ENCODE measurements at regions not wholly inside any gene's neighbourhood (a gene's known extent, or its start where the extent isn't known, plus 50 kb on each side); places are given as distances from the start of the nearest gene placed in this dataset.
"Not testable (repeated sequence)": the region's sequence is repeated elsewhere in the genome, so short reads cannot be mapped to it uniquely, and the experiment has no call there.

DNA sequence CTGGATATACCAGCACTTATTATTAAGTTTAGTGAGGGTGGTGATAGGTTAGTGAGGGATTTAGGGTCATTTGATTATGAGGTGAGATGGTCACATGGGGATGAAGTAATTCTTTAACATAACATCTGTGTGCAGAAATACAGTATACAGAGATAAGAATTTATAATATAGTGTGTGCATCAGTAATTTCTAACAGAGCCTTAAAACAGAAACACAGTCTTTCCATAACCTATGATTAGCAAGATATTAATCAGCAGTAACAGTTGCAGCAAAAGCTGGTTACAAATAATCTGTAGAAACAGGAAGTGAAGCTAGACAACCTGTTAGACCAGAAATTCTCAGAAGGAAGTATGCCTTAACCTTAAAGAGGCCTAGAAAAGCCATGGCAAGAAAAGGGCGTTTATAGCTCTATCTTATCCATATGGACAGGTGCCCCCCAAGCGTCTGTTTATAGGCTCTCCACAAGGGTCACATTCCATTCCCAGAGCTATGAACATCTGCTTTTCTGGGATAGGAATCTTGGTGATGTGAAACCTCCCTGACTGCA lies 112.5 kb upstream of the WSB1 start:
- H3K9me3 ChIP-seq; POLR2A ChIA-PET; ATAC-seq (replicated peaks in 1 of 4); H3K27me3 ChIP-seq (replicated peaks in 1 of 2; ENCODE audit: control insufficient read depth in 2 of 2, extremely low read depth in 1 of 2, insufficient read depth in 2 of 2, low read length in 1 of 2); H3K27me3 Mint-ChIP-seq; H3K4me1 ChIP-seq (ENCODE audit: control insufficient read depth in 1 of 2, extremely low read depth in 1 of 2, insufficient read depth in 2 of 2, low read length in 2 of 2); H3K27ac Mint-ChIP-seq; H3K36me3 Mint-ChIP-seq; H3K36me3 ChIP-seq (ENCODE audit: control insufficient read depth in 2 of 2, extremely low read depth in 1 of 2, insufficient read depth in 1 of 2, low read length in 1 of 2); H3K4me3 ChIP-seq (ENCODE audit: control insufficient read depth in 1 of 2, extremely low read depth in 1 of 2, low read length in 1 of 2); H3K4me3 Mint-ChIP-seq; H3K4me1 Mint-ChIP-seq; DNase-seq; CTCF ChIA-PET; H3K27ac ChIP-seq (ENCODE audit: low read length): not testable (repeated sequence)
- WGBS (ENCODE audit: insufficient coverage), result no CpG with 5 or more reads among the region's 2 CpGs
- H3K9me3 Mint-ChIP-seq, result peaks cover 5 to 14% (median 10%) of the 10 kb centered on the region in 3 donors

DNA sequence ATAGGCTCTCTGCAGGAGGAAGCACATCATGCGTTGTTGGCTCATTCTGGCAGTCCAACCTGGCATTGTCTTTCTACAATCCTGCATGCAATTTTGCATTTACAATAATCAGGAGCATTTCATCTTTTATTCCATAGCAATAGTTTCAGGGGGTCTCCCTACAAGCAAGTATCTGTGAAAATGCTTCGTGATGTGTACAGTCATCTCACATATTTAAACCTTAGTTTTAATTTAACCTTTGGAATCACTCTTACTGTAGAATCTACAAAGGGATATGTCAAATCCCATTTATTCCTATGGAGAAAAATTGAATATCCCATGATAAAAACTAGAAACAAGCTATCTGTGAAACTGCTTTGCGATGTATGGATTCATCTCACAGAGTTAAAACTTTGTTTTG lies 112.0 kb upstream of the WSB1 start:
- H3K27ac Mint-ChIP-seq, result no peak overlapping the region
- peaks cover 0 to 6% (median 0%) of the 10 kb centered on the region in 3 donors for H3K4me1 Mint-ChIP-seq
- Histone ChIP-seq H3K27ac (ENCODE audit: low read length) (no peak overlapping the region), H3K36me3 (ENCODE audit: control insufficient read depth in 2 of 2, extremely low read depth in 1 of 2, insufficient read depth in 1 of 2, low read length in 1 of 2) (no peaks in the 10 kb centered on the region), H3K4me3 (ENCODE audit: control insufficient read depth in 1 of 2, extremely low read depth in 1 of 2, low read length in 1 of 2) (no peak overlapping the region), H3K4me1 (ENCODE audit: control insufficient read depth in 1 of 2, extremely low read depth in 1 of 2, insufficient read depth in 2 of 2, low read length in 2 of 2) (no peaks in the 10 kb centered on the region), H3K9me3 (no peaks in the 10 kb centered on the region), H3K27me3 (replicated peaks in 1 of 2; ENCODE audit: control insufficient read depth in 2 of 2, extremely low read depth in 1 of 2, insufficient read depth in 2 of 2, low read length in 1 of 2) (no peaks in the 10 kb centered on the region)
- H3K27me3 Mint-ChIP-seq, result peaks cover 0 to 3% of the 10 kb centered on the region in 2 donors
- 100% methylated on average over 1 of the region's 3 CpGs for WGBS (ENCODE audit: insufficient coverage)
- H3K9me3 Mint-ChIP-seq, result peaks cover 5 to 14% (median 10%) of the 10 kb centered on the region in 3 donors
- H3K36me3 Mint-ChIP-seq, result peaks cover 9% of the 10 kb centered on the region
- DNase-seq (no peak), ATAC-seq (replicated peaks in 1 of 4) (no peak)
- ChIA-PET CTCF (no interaction called here), POLR2A (no interaction called here)
- H3K4me3 Mint-ChIP-seq, result no peak overlapping the region

DNA sequence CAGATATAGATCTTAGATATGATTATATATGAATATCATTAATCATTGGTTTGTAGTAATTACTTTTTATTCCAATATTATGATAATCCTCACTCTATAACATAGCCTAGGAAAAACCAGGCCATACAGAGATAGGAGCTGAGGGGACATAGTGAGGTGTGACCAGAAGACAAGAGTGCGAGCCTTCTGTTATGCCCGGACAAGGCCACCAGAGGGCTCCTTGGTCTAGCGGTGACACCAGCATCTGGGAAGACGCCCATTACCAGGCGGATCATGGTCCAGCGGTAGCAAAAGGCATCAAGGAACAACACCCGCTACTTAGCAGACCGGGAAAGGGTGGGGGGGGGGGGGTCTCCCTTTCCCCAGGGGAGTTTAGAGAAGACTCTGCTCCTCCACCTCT lies 96.4 kb upstream of the WSB1 start:
- H3K27ac Mint-ChIP-seq; H3K9me3 ChIP-seq; H3K4me3 Mint-ChIP-seq; POLR2A ChIA-PET; DNase-seq; H3K27me3 Mint-ChIP-seq; H3K36me3 ChIP-seq (ENCODE audit: control insufficient read depth in 2 of 2, extremely low read depth in 1 of 2, insufficient read depth in 1 of 2, low read length in 1 of 2); H3K27ac ChIP-seq (ENCODE audit: low read length); H3K27me3 ChIP-seq (replicated peaks in 1 of 2; ENCODE audit: control insufficient read depth in 2 of 2, extremely low read depth in 1 of 2, insufficient read depth in 2 of 2, low read length in 1 of 2); H3K4me3 ChIP-seq (ENCODE audit: control insufficient read depth in 1 of 2, extremely low read depth in 1 of 2, low read length in 1 of 2); H3K36me3 Mint-ChIP-seq; H3K9me3 Mint-ChIP-seq; H3K4me1 Mint-ChIP-seq; CTCF ChIA-PET; H3K4me1 ChIP-seq (ENCODE audit: control insufficient read depth in 1 of 2, extremely low read depth in 1 of 2, insufficient read depth in 2 of 2, low read length in 2 of 2); ATAC-seq (replicated peaks in 1 of 4): not testable (repeated sequence)
- no CpG with 5 or more reads among the region's 8 CpGs for WGBS (ENCODE audit: insufficient coverage)

DNA sequence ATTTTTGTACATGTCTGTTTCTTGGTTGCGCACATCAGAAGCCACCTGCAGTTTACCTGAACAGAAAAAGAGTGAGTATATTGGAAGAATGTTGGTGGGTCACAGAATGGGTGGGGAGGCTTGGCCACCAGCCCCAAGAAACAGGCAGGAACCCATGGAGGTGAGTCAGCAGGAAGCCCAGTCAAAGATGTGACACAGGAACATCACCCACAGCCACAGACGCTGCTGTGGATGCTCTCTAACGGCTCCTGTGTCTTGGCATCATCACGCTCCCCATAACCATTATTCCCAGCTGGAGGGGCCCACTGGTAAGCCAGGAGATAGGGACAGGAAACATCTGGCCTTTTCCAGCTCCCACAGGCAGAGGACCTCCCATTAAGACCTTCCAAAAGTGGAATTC lies 94.0 kb upstream of the WSB1 start:
- ATAC-seq (replicated peaks in 1 of 4) (no peak), DNase-seq (no peak)
- ChIA-PET CTCF (interaction anchor here in 1 of 2 donors (0.6 kb wide), 1 partner anchor 85 kb away, joined by 3 read pairs; no protein-coding TSS in a partner anchor), POLR2A (no interaction called here)
- WGBS (ENCODE audit: insufficient coverage), result 25% methylated on average over 3 of the region's 4 CpGs
- H3K36me3 Mint-ChIP-seq, result no peaks in the 10 kb centered on the region
- Histone ChIP-seq H3K27ac (ENCODE audit: low read length) (no peak overlapping the region), H3K4me1 (ENCODE audit: control insufficient read depth in 1 of 2, extremely low read depth in 1 of 2, insufficient read depth in 2 of 2, low read length in 2 of 2) (peaks cover 0 to 4% of the 10 kb centered on the region in 2 experiments), H3K9me3 (no peaks in the 10 kb centered on the region), H3K4me3 (ENCODE audit: control insufficient read depth in 1 of 2, extremely low read depth in 1 of 2, low read length in 1 of 2) (no peak overlapping the region), H3K36me3 (ENCODE audit: control insufficient read depth in 2 of 2, extremely low read depth in 1 of 2, insufficient read depth in 1 of 2, low read length in 1 of 2) (no peaks in the 10 kb centered on the region), H3K27me3 (replicated peaks in 1 of 2; ENCODE audit: control insufficient read depth in 2 of 2, extremely low read depth in 1 of 2, insufficient read depth in 2 of 2, low read length in 1 of 2) (no peaks in the 10 kb centered on the region)
- H3K27me3 Mint-ChIP-seq, result peaks cover 5 to 6% of the 10 kb centered on the region in 2 donors
- H3K9me3 Mint-ChIP-seq, result no peaks in the 10 kb centered on the region
- no peak overlapping the region for H3K4me3 Mint-ChIP-seq
- H3K4me1 Mint-ChIP-seq, result peaks cover 0 to 4% (median 0%) of the 10 kb centered on the region in 3 donors
- no peak overlapping the region for H3K27ac Mint-ChIP-seq

DNA sequence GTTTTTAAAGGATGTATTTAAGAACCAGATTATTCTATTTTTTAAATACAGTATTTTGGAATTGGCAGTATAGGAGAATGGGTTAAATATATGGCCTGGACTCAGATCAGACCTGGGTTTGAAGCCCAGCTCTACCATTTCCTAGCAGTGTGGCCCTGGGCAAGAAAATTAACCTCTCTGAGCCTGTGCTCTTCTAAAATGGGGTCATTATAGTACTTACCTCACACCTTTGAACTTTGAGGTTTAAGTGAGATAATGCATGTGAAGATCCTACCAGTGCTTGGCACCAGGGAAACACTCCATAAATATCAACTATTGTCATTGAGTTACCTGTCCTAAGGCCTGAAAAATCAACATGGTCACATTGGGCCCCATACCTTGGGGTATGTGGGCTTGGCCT lies 93.4 kb upstream of the WSB1 start:
- ATAC-seq (replicated peaks in 1 of 4) (no peak), DNase-seq (no peak)
- H3K4me1 Mint-ChIP-seq, result peaks cover 0 to 4% (median 0%) of the 10 kb centered on the region in 3 donors
- Histone ChIP-seq H3K27me3 (replicated peaks in 1 of 2; ENCODE audit: control insufficient read depth in 2 of 2, extremely low read depth in 1 of 2, insufficient read depth in 2 of 2, low read length in 1 of 2) (no peaks in the 10 kb centered on the region), H3K9me3 (no peaks in the 10 kb centered on the region), H3K4me3 (ENCODE audit: control insufficient read depth in 1 of 2, extremely low read depth in 1 of 2, low read length in 1 of 2) (no peak overlapping the region), H3K27ac (ENCODE audit: low read length) (no peak overlapping the region), H3K4me1 (ENCODE audit: control insufficient read depth in 1 of 2, extremely low read depth in 1 of 2, insufficient read depth in 2 of 2, low read length in 2 of 2) (peaks cover 0 to 4% of the 10 kb centered on the region in 2 experiments), H3K36me3 (ENCODE audit: control insufficient read depth in 2 of 2, extremely low read depth in 1 of 2, insufficient read depth in 1 of 2, low read length in 1 of 2) (no peaks in the 10 kb centered on the region)
- H3K9me3 Mint-ChIP-seq, result no peaks in the 10 kb centered on the region
- no peak overlapping the region for H3K27ac Mint-ChIP-seq
- no peaks in the 10 kb centered on the region for H3K36me3 Mint-ChIP-seq
- POLR2A ChIA-PET, result no interaction called here
- no peak overlapping the region for H3K4me3 Mint-ChIP-seq
- peaks cover 5 to 6% of the 10 kb centered on the region in 2 donors for H3K27me3 Mint-ChIP-seq
- CTCF ChIA-PET, result no interaction called here

DNA sequence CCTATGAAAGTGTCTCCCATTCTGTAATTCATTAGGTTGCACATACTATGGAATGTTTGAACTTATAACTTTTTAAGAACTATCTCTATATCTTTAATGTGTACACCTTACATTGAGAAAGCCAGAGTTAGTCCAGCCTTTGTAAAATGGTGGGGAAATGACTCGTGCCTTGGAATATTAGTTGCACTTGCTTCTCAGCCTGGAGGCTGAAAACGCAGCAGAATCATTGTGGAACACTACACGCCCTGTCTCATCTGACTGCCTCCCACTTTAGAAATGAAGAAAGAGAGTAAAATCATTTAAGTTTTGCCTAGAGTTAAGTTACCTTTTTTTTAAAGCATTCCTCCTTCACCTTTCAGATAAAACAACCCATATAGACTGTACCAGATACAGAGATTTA lies 90.7 kb upstream of the WSB1 start:
- Mint-ChIP-seq H3K4me3 (no peak overlapping the region), H3K36me3 (no peaks in the 10 kb centered on the region), H3K9me3 (no peaks in the 10 kb centered on the region), H3K27ac (no peak overlapping the region), H3K4me1 (peaks cover 0 to 4% (median 0%) of the 10 kb centered on the region in 3 donors), H3K27me3 (peaks cover 6 to 9% of the 10 kb centered on the region in 2 donors)
- ATAC-seq (replicated peaks in 1 of 4) (no peak), DNase-seq (no peak)
- no CpG with 5 or more reads among the region's 3 CpGs for WGBS (ENCODE audit: insufficient coverage)
- ChIA-PET CTCF (interaction anchor here (0.6 kb wide), 2 partner anchors 205 to 313 kb away, joined by 3 to 6 read pairs; no protein-coding TSS in a partner anchor), POLR2A (no interaction called here)
- H3K27ac ChIP-seq (ENCODE audit: low read length), result no peak overlapping the region
- H3K4me3 ChIP-seq (ENCODE audit: control insufficient read depth in 1 of 2, extremely low read depth in 1 of 2, low read length in 1 of 2), result no peak overlapping the region
- H3K4me1 ChIP-seq (ENCODE audit: control insufficient read depth in 1 of 2, extremely low read depth in 1 of 2, insufficient read depth in 2 of 2, low read length in 2 of 2), result peaks cover 0 to 4% of the 10 kb centered on the region in 2 experiments
- no peaks in the 10 kb centered on the region for H3K36me3 ChIP-seq (ENCODE audit: control insufficient read depth in 2 of 2, extremely low read depth in 1 of 2, insufficient read depth in 1 of 2, low read length in 1 of 2)
- no peaks in the 10 kb centered on the region for H3K9me3 ChIP-seq
- H3K27me3 ChIP-seq (replicated peaks in 1 of 2; ENCODE audit: control insufficient read depth in 2 of 2, extremely low read depth in 1 of 2, insufficient read depth in 2 of 2, low read length in 1 of 2), result no peaks in the 10 kb centered on the region

DNA sequence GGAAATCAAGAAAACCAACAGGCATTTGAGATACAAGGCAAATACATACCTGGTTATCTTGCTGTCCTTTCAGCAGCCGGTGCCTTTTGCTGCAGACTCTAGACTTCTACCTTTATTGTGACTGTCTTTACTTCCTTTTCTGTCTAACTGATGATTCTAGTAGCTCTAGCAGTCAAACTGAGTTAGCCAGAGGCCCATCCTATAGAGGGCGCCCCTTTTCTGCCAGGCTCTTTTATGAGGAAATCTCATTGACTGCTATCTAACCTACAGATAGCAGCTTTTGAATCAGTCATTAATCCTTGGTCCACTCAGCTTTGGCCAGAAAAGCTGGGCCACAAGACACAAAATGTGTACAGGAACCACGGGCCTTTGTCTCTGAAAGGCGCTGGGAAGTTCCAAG lies 87.5 kb upstream of the WSB1 start:
- POLR2A ChIA-PET, result no interaction called here
- CTCF ChIA-PET, result interaction anchor here in 1 of 2 donors (0.9 kb wide), 1 partner anchor 30 kb away, joined by 3 read pairs; no protein-coding TSS in a partner anchor
- Mint-ChIP-seq H3K9me3 (peaks cover 0 to 3% (median 0%) of the 10 kb centered on the region in 3 donors), H3K4me3 (no peak overlapping the region), H3K4me1 (no peaks in the 10 kb centered on the region), H3K27ac (no peak overlapping the region), H3K36me3 (no peaks in the 10 kb centered on the region), H3K27me3 (peaks cover 6 to 9% of the 10 kb centered on the region in 2 donors)
- H3K36me3 ChIP-seq (ENCODE audit: control insufficient read depth in 2 of 2, extremely low read depth in 1 of 2, insufficient read depth in 1 of 2, low read length in 1 of 2), result no peaks in the 10 kb centered on the region
- no peaks in the 10 kb centered on the region for H3K4me1 ChIP-seq (ENCODE audit: control insufficient read depth in 1 of 2, extremely low read depth in 1 of 2, insufficient read depth in 2 of 2, low read length in 2 of 2)
- no peak overlapping the region for H3K4me3 ChIP-seq (ENCODE audit: control insufficient read depth in 1 of 2, extremely low read depth in 1 of 2, low read length in 1 of 2)
- no peak overlapping the region for H3K27ac ChIP-seq (ENCODE audit: low read length)
- 50% methylated on average over 2 of the region's 4 CpGs for WGBS (ENCODE audit: insufficient coverage)
- ATAC-seq (replicated peaks in 1 of 4) (no peak), DNase-seq (no peak)
- H3K9me3 ChIP-seq, result no peaks in the 10 kb centered on the region
- H3K27me3 ChIP-seq (replicated peaks in 1 of 2; ENCODE audit: control insufficient read depth in 2 of 2, extremely low read depth in 1 of 2, insufficient read depth in 2 of 2, low read length in 1 of 2), result no peaks in the 10 kb centered on the region
